Stimulated activated CD4-positive, alpha-beta T cell treated with anti-CD3 and anti-CD28 coated beads, Interleukin-2, amount 100 ng/mL, for 24 hours (primary cell): ENCODE measurements at regions not wholly inside any gene's neighbourhood (a gene's known extent, or its start where the extent isn't known, plus 50 kb on each side); places are given as distances from the start of the nearest gene placed in this dataset.
"Not testable (repeated sequence)": the region's sequence is repeated elsewhere in the genome, so short reads cannot be mapped to it uniquely, and the experiment has no call there.

Experiments used
- DNase-seq, 2 donors: peaks; one replicate each; pipeline ENCODE4 v3.0.0-alpha.2; 2020

DNA sequence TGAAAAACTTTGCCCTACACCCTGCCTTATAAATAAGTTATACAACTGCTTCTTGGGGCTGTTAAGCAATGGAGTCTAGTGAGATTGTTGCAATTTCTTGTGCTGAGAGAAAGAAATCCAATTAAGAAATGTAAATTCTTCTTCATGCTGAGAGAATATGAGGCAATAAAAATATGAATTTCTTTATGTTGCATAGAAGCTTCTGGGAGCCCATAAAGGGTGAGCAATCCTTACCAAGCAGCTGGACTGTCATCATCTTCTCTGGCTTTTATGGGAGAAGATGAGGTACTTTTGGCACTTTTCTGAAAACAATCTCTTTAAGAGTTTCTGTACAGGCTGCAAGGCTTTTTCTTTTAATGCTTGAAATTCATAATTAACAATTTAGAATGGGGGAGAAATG is 204.3 kb downstream of the DMRTA1 start:
- no peak for DNase-seq

DNA sequence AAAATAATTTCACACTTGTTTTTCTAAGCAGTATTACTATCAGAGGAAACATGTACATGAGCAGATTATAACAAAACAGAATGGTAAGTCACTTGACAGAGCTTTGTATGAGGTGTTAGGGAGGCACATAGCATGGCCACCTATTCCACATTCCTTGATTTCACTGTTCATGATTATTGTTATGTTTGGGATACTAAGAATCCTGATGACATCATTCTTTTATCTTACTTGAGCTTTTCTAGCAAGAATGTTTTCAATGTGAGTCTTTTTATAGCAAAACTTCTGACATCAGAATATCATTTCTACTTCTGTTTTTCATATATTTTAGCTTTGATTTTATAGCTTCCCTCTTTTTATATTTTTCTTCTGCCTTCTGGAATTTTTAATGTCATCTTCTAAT is 208.2 kb downstream of the DMRTA1 start:
- no peak for DNase-seq

DNA sequence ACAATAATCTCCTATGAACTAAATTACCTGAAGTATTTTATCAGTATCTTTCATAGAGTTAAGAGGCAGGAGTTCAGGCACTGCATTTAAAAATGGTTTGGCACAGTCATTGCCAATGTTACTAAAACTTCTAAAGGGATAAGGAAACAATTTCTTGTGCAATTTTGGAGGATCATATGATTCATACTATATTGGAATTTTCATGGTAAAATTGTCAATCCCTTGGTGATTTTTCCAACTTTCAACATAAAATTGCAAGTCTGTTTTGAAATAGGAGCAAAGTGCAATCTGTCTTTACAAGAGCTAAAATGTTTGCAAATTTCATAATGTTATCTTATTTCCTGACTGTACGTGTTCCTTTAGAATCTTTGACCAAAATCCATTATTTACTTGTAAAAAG is 211.1 kb downstream of the DMRTA1 start:
- DNase-seq, result no peak

DNA sequence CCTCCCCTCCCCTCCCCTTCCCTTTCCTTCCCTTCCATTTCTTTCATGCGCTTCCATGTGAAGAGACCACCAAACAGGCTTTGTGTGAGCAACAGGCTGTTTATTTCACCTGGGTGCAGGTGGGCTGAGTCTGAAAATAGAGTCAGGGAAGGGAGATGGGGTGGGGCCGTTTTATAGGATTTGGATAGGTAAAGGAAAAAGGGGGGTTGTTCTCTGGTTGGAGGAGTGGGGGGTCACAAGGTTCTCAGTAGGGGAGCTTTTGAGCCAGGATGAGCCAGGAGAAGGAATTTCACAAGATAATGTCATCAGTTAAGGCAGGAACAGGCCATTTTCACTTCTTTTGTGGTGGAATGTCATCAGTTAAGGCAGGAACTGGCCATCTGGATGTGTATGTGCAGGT is 211.9 kb downstream of the DMRTA1 start:
- not testable (repeated sequence) for DNase-seq

DNA sequence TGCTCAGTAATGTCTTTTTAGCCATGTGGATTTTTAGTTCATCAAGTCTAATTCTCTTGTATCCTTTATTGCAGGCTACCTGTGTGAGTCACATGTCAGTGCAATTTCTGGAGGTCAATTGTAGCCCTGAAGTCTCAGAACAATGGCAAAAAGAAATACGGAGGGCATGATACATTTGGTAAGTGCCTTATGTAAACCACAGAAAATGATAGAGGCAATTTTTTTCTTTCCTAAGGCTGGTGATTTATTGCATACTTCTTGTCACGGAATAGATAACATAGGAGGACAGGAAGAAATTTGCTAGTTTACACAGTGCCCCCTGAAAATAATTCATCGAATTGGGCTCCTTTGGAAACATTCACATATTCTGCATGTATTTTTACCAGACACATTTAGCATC is 235.9 kb downstream of the DMRTA1 start:
- no peak for DNase-seq

DNA sequence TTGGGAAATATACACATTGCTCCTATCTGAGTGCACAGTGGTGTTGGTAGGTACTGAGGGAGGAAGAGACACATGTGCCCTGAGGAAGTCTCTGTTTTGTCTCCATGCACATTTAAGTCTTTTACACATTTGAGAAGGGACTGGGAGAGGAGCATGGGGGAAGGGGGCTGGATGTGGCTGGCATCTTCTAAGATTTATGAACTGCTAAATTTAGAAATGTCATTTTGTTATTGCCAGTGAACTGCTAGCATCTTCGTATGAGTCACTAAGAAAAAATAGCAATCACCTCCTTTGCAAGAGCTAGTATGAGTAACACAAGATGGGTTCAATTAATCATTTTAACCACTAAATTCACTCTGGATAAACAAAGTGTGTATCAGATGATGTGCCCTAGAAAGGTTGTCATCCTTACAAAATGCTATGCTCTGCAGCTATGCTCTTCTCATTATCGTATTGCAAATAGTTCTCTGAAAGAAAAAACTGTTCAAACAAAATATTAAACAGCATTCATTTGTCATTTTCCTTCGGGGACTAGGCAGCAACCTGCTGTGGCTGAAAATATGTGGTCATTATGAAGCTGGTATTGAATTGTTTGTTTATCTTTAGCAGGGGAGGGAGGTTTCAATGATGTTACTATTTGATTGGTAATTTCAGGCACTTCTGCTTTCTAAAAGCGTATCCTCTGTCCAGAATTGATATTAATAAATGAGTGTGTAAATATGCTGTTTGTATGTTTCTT is 236.5 kb downstream of the DMRTA1 start:
- DNase-seq, result no peak

DNA sequence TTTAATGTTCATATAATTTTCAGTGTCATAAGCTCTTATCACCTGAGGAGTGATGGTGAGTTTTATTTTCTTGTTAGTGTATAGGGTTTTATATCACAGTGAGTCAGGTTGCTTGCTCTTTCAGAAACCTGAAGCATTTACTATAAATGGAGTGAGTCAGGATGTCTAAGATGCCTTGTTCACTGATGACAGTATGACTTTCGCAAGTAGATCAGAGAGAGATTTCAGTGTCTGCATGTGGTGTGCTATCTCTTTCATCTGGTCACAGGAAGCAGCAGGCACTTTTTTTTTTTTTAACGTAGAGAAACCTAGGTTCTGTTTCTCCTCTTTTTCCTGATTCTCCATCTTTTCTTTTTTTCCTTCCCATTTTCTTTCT is 237.1 kb downstream of the DMRTA1 start:
- DNase-seq, result no peak

DNA sequence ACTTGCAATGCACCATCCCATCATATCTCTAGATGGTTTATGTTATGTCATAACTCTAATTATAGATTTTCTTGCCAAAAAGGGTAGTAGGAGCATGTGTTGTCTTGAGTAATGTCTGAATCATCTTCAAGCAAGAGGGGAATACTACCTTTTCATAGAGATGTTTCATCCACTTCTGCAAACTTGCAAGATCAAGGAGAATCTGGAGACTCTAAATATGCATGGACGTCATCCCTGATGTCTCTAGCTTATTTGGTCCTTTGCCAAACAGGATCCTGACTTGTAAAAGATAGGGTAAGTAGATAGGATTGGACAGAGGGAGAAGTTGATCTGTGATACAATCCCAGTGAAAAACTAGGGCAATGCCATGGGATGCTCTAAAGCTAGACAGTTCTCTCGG is 246.5 kb downstream of the DMRTA1 start:
- no peak for DNase-seq

DNA sequence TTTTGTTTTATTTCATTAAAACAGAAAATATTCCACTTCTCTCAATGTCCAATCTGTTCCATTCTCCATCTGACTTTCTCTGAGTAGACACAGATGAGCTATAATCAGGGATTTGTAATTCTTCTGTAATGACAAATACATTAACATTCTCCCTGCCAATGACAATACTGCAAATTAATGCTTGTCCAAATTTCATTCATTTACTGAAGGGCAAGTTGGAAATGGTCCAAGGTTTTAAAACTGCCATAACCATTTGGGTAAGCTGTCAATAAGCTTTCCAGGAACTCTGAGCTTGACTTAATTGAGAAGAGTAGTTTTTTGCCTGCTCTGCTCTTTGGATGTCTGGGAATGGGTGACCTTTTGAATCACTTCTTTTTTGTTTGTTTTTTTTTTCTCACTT is 253.5 kb downstream of the DMRTA1 start:
- DNase-seq, result no peak

DNA sequence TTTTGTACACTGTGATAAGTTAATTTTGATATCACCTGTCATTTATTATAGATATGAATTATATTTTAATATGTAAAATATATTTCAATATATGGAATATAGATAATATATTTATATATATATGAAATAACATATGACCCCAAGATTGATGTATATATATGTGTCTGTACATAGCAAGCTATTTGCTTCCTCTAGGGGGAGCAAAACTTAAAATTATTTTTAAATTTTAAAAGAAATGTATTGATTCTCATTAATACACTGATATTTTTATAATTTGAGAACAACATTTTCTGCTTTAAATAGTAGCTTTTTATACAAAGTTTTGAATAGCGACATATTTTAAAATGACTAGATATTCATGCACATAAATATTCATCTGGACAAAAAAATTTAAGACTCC is 272.0 kb downstream of the DMRTA1 start:
- no peak for DNase-seq

DNA sequence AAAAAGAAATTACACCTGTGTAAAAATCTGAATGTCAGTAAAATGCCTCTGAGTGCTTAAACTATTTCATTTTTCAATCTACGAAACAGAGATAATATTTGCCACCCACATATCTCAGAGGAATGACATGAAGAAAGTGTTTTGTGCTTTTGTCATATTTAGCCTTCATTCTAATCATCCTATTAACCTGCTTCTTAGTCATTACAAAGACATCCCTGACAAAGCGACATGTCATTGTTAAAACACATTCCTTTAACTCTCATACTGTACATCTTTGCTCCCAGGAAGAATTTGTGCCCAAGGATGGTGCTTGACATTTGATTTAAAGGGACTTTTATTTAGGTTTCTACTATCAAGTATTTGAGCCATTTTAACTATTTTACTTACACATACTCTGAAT is 275.9 kb downstream of the DMRTA1 start:
- no peak for DNase-seq

DNA sequence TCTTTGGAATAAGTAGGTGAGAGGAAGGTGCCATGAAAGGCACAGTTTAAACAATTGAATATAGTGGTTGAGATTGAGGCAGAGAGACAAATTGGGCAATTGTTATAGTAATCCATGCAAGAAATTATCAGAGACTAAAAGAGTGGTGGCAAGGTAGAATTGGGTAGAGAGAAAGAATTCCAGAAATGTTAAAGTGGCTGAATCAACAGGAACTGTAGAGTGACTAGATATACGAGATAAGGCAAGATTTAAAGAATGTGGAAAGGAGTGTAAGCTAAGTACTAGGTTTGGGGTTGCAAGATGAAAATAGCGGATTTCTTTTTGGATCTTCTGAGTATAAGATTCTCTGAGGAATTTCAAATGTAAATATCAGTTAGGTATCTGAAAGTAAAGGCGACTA is 285.2 kb downstream of the DMRTA1 start:
- no peak for DNase-seq

DNA sequence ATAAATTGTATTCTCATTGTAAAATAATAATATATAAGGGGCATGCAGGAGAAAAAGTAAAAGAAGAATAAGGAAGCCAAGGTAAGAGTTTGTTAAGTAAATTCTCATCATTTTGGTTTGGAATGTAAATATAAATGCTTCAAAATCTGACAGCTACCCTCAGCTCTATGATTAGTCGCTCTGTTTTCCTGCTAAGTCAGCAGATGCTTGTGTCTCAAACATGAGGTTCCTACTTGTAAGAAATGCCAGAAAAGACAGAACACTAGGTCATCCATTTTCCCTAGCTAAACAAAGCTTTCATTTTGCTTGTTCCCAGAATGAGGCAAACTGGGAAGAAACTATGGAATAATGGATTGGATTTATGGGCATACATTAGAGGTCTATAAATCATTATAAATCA is 293.1 kb downstream of the DMRTA1 start:
- no peak for DNase-seq

DNA sequence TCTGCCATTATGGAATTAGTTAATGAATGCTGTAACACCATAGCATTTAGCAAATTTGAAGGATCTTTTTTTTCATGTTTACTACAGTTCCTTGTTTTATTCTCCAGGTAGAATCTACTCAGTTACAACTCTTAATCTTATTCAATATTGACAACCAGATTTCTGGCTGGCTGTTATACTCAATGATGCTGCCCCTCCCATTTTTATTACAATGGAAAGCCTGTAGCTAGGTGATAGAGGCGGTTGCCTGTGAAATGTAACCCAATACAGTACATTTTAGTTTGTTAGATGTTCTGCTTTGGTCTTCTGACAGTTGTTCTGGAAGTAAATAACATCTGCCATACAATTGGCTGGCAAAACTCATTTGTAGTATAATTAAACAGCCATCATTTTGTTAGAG is 294.2 kb downstream of the DMRTA1 start:
- DNase-seq, result no peak

DNA sequence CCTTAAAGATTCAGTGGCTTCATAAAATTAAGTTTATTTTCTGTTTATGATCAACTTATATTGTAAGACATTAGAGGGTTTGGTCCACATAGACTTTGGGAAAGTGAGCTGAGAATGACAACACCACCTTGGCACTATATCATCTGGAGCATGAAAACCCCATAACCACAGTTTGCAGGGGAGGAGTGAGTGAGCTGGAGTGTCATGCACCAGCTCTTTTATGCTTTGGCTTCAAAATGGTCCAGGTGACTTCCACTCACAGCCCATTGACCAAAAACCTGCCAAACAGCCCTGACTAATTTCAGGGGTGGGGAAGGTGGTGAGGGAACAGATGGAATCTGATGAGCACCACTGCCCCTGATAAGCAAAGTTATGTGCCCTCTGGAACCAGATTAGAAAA is 295.8 kb downstream of the DMRTA1 start:
- no peak for DNase-seq

DNA sequence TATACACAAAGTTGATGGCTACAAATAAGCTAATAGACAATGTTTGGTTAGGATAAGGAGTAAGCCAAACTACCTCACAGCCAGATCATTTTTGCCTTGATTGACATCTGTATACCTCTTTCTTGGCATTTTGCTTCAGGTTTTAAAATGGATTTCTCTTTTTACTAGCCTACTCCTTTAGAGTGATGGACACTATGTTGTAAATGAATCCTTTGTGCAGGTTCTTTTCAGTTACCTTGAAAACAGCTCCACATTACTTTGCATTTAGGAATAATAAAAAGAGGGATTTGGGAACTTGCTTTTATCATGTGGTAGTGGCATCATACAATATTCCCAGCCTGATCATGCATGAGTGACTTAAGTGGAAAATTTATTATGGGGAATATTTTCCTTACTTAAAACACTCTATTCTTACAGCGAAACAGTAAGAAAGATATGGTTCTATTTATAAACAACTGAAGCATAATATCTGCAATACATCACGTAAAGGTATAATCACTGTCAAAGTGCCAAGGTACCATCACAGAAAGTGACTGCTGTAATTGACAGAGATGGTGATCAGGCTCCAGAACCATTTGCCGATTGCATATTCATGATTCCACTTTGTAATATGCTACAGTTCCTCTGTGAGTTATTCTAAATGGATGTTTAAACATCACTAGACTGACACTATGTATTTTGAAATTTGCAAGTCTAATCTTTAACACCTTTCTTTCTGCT is 327.0 kb downstream of the DMRTA1 start:
- DNase-seq, result no peak

DNA sequence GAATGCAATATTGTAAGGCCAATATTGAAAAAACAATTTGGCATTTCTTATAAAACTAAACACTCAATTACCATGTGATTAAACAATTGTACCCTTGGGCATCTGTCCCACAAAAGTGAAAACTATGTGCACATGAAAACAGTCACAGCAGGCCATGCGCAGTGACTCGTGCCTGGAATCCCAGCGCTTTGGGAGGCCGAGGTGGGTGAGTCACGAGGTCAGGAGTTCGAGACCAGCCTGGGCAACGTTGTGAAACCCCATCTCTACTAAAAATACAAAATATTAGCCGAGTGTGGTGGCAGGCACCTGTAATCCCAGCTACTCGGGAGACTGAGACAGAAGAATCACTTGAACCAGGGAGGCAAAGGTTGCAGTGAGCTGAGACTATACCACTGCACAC is 343.7 kb downstream of the DMRTA1 start:
- no peak for DNase-seq

DNA sequence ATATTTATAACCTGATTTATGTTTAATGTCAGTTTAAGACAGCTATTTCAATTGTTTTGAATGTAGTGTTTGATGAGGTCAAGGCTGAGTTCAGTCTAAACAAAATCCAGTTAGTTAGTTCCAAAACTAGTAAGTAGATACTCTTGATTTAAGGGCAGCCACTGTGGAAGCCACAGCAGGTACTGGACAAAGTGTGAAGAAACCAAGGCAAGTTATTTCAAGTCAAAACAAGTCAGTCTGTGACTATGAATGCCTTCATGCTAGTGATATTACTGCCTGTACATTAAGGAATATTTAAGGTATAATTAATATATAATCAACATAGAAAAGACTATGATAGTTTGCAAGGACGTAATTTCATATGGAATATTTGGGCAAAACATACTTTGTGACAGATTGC is 362.3 kb downstream of the DMRTA1 start:
- no peak for DNase-seq

DNA sequence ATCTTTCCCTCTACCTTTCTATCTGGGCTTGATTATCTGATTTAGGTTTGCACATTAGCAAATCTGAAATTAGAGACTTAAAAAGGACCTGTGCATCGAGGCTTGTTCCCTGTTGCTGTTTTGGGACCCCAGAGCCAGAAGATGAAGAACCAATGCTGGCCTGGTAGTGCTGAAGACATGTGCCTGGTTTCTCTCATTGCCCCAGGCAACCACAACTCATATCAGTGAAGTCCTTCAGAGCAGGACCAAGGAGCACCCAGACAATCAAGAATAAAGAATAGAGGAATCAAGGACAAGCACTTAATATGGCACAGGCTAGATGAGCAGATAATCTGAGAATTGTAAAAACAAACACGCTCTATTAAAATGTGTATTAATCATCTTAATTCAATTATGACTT is 362.7 kb downstream of the DMRTA1 start:
- DNase-seq, result no peak

DNA sequence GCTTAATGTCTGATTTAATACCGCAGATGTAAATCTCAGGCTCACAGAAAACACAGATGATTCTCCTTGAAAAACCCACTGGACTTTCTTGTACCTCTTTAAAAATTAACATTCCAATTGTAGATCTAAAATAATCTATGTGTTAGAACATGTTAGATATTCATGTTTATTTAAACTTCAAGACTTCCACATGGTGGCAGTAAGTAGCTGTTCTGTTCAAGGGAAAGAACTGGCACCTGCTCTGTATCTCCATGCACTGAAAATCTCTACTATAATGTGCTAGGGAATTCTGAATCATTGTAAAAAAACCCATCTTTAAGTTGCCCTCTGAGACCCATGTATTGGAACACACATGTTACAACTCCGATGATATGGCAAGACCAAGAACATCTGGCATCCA is 366.9 kb downstream of the DMRTA1 start:
- no peak for DNase-seq

DNA sequence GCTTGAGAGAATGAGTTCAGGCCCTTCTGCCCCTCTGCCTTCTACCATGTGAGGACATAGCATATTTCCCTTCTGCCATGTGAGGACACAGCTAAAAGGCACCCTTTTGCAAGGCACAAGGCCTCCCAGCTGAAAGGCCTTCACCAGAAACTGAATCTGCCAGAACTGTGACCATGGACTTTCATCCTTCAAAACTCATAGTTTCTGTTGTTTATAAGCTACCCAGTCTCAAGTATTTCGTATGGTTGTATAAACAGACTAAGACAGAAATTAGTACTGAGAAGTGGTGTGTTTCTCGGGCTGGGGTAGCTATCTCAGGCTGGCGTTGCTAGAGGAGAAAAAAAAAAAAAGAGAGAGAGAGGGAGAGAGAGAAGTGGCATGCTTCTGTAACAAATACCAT is 368.6 kb downstream of the DMRTA1 start:
- no peak for DNase-seq

DNA sequence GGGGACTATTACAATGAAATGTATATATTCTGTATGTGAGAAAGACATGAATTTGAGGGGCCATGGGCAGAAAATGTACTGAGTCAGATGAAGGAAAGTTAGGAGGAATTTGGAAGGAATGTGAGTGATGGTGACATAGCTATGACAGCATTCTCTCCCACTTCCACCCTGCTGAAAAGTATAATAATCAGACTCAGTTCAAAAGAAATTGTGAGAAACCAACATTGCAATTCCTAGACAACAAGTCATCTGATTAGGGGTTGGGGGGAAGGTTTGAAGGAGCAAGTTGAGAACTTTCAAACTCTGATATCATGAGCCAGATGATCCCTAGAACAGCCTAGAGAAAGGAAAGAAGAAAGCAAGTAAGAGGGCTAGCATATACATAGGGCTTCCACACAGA is 370.6 kb downstream of the DMRTA1 start:
- DNase-seq, result no peak

DNA sequence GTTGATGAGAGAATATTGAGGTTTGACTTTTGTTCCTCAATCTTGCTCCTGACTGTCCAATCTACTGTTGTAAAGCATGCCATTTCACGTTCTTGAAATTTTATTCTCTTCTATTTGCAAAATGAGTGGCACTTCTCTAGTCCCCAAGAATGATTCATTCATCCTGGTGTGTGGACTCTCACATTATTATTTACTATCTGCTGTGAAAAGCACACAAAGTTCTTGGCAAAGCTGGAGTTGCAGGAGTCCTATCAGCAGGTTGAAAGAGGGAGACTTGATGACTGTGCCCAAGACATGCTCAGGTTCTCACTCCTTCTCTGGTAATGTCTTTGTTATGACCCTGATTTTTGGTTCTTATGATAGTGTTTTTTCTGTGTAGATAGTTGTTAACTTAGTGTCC is 382.6 kb downstream of the DMRTA1 start:
- no peak for DNase-seq

DNA sequence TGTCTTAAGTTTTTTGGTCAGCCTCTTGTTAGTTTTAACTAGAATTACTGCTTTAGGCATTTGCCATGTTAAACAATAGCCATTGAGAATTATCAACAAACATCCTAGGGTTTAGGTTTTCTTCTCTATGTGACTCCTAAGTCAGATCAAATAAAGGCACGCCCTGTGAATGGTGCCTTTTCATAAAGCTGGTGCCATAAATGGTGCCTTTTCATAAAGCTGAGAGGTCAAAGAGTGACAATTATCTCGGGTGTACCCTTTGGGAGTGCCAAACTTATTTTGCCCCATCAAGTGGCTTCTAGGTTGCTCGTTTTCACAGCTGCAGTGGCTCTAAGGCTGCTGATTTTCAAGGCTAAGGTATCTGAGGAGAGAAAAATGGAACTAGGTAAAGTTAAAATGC is 391.6 kb downstream of the DMRTA1 start:
- DNase-seq, result no peak

DNA sequence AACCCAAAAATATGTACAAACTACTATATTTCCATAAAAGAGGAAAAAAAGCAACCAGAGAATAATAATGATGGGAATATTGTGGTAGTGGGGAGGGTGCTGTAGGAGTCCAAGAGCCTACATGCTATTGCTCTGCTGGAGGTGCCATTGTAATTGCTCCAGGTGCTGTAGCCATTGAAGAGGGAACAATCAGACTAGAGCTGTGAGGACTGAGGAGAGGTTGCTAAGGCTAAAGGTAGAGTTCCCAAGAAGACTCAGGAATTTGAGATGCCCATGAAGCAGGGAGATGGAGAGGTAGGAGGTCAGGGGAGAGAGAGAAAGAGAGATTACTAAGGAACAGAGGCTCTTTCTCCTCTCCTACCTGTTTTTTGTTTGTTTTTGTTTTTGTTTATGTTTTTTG is 394.0 kb downstream of the DMRTA1 start:
- DNase-seq, result no peak
